Smooth muscle cell (in vitro differentiated cells): ENCODE measurements at regions not wholly inside any gene's neighbourhood (a gene's known extent, or its start where the extent isn't known, plus 50 kb on each side); places are given as distances from the start of the nearest gene placed in this dataset.

Experiments used
- DNase-seq: peaks from one replicate; lab custom pipeline; 2025; ENCODE audit not compliant: unreplicated experiment; lab: John Stamatoyannopoulos, UW
- H2AFZ ChIP-seq: fragments of 200-600 bp; sonication (generic); 2 replicates; pipeline ENCODE4 v1.6.0; 2016; ENCODE audit warnings: antibody characterized with exemption, low read depth, mild to moderate bottlenecking
- H3F3A ChIP-seq: fragments of 200-600 bp; sonication (generic); 2 replicates; pipeline ENCODE4 v1.6.0; 2017; ENCODE audit warnings: antibody characterized with exemption, low read depth
- H3K27ac ChIP-seq: fragments of 200-600 bp; sonication (generic); 2 replicates; pipeline ENCODE4 v1.5.1; 2016; ENCODE audit warnings: low read depth, mild to moderate bottlenecking
- H3K27me3 ChIP-seq: fragments of 200-600 bp; sonication (generic); 2 replicates; pipeline ENCODE4 v1.6.1; 2016; ENCODE audit warnings: low read depth, mild to moderate bottlenecking
- H3K36me3 ChIP-seq: fragments of 200-600 bp; sonication (generic); 2 replicates; pipeline ENCODE4 v1.5.1; 2016; ENCODE audit warnings: low read depth
- H3K4me1 ChIP-seq: fragments of 200-600 bp; sonication (generic); 2 replicates; pipeline ENCODE4 v1.5.1; 2016; ENCODE audit warnings: low read depth
- H3K4me2 ChIP-seq: fragments of 200-600 bp; sonication (generic); 2 replicates; pipeline ENCODE4 v1.6.0; 2016; ENCODE audit warnings: mild to moderate bottlenecking
- H3K4me3 ChIP-seq: fragments of 200-600 bp; sonication (generic); 2 replicates; pipeline ENCODE4 v1.5.1; 2016; ENCODE audit warnings: mild to moderate bottlenecking
- H3K79me2 ChIP-seq: fragments of 200-600 bp; sonication (generic); 2 replicates; pipeline ENCODE4 v1.6.0; 2016; ENCODE audit warnings: low read depth, mild to moderate bottlenecking
- H3K9ac ChIP-seq: fragments of 200-600 bp; sonication (generic); 2 replicates; pipeline ENCODE4 v1.6.0; 2016; ENCODE audit warnings: low read depth
- H3K9me3 ChIP-seq: fragments of 200-600 bp; sonication (generic); replicated peaks from 2 replicates; pipeline ENCODE4 v1.5.1; 2016; ENCODE audit warnings: low read depth
- H4K20me1 ChIP-seq: fragments of 200-600 bp; sonication (generic); 2 replicates; pipeline ENCODE4 v1.6.0; 2016; ENCODE audit warnings: low read depth
- WGBS: methylation state at CpG from one replicate; pipeline ENCODE4 v1.1.7; 2016; ENCODE audit warnings: low lambda C conversion rate; 5-methylcytosine and 5-hydroxymethylcytosine counted together
- TF ChIP-seq, protein P1 (sequence below): fragments of 200-600 bp; sonication (generic); IDR thresholded peaks from 2 replicates; pipeline ENCODE4 v1.5.1; 2017; ENCODE audit warnings: borderline replicate concordance, mild to moderate bottlenecking, antibody characterized with exemption; ENCODE audit not compliant: insufficient read depth, poor library complexity, severe bottlenecking

DNA sequence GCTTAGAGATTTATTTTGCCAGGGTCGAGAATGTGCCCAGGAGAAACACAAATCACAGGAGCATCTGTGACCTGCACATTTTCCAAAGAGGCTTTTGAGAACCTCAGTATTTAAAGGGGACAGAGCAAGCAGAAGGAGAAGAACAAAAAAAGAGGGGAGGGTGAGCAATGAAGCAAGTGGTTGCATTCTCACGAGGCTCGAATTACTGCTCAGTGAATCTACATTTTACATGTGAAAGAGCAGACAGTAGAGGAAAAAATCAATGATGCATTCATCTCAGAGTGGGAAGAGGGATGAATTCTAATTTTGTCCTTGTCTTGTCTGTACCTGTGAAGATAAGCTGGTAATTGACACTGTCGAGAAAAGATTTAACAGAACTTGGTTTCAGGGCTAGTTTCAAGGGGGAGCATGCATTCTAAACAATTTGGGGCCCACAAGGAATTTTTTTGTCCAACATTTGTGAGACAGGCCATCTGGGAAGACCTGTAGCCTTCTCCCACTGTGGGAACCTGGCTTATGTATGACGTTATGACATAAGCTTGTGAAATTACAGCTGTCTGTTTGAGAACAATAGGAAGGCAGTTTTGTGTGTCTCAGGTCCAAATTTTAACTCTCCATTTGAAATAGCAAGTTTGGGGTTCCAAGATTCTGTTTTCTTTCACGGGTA is 855.1 kb downstream of the SLITRK5 start:
- no peaks in the 10 kb centered on the region for H3K9me3 ChIP-seq
- WGBS, result 79% methylated on average over 6 of the region's 6 CpGs
- H3F3A ChIP-seq, result no peaks in the 10 kb centered on the region

DNA sequence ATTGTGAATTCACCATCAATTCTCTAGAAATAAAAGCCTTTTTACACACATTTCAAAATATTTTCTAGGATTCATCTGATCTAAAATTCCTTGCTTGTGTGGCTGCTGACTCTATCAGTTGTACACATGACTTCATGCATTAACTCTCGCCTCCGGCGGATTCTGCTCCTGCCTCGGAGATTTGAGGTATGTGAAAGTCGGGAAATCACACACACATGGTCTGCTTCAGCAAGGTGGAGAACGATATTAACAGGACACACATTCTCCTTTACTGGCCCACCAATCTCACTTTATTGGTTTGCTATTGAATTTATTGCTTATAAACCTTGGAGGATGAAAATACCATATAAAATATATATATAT is 855.7 kb downstream of the SLITRK5 start:
- H2AFZ ChIP-seq, result no peak overlapping the region
- peak overlapping the region; percentile 14 for H3K27ac ChIP-seq
- no peak for DNase-seq
- H3K4me3 ChIP-seq, result no peak overlapping the region
- no peaks in the 10 kb centered on the region for H3F3A ChIP-seq
- H3K9ac ChIP-seq, result no peak overlapping the region
- H3K36me3 ChIP-seq, result no peaks in the 10 kb centered on the region
- H3K79me2 ChIP-seq, result no peaks in the 10 kb centered on the region
- no peaks in the 10 kb centered on the region for H3K9me3 ChIP-seq
- 85% methylated on average over 6 of the region's 6 CpGs for WGBS
- H3K4me1 ChIP-seq, result no peaks in the 10 kb centered on the region
- H3K4me2 ChIP-seq, result no peak overlapping the region
- TF ChIP-seq, protein P1, sequence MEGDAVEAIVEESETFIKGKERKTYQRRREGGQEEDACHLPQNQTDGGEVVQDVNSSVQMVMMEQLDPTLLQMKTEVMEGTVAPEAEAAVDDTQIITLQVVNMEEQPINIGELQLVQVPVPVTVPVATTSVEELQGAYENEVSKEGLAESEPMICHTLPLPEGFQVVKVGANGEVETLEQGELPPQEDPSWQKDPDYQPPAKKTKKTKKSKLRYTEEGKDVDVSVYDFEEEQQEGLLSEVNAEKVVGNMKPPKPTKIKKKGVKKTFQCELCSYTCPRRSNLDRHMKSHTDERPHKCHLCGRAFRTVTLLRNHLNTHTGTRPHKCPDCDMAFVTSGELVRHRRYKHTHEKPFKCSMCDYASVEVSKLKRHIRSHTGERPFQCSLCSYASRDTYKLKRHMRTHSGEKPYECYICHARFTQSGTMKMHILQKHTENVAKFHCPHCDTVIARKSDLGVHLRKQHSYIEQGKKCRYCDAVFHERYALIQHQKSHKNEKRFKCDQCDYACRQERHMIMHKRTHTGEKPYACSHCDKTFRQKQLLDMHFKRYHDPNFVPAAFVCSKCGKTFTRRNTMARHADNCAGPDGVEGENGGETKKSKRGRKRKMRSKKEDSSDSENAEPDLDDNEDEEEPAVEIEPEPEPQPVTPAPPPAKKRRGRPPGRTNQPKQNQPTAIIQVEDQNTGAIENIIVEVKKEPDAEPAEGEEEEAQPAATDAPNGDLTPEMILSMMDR, result no peak
- H3K27me3 ChIP-seq, result no peaks in the 10 kb centered on the region
- no peaks in the 10 kb centered on the region for H4K20me1 ChIP-seq

More for the DNA sequence above, 855.1 kb downstream of the SLITRK5 start:
- no peak overlapping the region for H3K4me2 ChIP-seq
- no peaks in the 10 kb centered on the region for H3K27me3 ChIP-seq
- no peaks in the 10 kb centered on the region for H3K79me2 ChIP-seq
- peak overlapping the region; percentile 14 for H3K27ac ChIP-seq
- no peaks in the 10 kb centered on the region for H3K4me1 ChIP-seq
- TF ChIP-seq, protein P1, result no peak
- no peak overlapping the region for H3K4me3 ChIP-seq
- H2AFZ ChIP-seq, result no peak overlapping the region
- H3K9ac ChIP-seq, result no peak overlapping the region
- no peaks in the 10 kb centered on the region for H4K20me1 ChIP-seq
- DNase-seq, result no peak
- H3K36me3 ChIP-seq, result no peaks in the 10 kb centered on the region

DNA sequence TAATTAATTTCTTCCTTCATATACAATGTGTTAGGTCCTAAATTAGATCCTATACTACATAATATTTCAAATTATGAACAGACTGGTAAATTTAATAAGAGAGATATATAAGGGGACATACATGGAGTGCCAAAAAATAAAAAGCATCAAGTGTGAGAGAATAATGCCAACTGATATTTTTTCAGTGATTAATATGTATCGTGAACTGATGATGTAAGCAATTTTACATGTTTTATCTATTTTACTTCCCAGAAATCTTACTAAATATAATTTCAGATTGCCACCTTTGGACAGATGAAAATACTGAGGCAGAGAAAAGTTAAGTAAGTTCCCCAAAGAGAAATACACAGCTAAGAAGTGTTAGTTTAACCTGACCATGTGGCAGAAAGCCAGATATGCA is 870.8 kb downstream of the SLITRK5 start:
- Histone ChIP-seq H3K9ac (no peak overlapping the region), H3K4me3 (no peak overlapping the region), H3K9me3 (no peaks in the 10 kb centered on the region), H2AFZ (no peak overlapping the region), H3K36me3 (no peaks in the 10 kb centered on the region), H3K4me1 (no peaks in the 10 kb centered on the region), H4K20me1 (no peaks in the 10 kb centered on the region), H3K4me2 (no peak overlapping the region), H3K79me2 (no peaks in the 10 kb centered on the region), H3F3A (no peaks in the 10 kb centered on the region), H3K27ac (no peak overlapping the region), H3K27me3 (no peaks in the 10 kb centered on the region)
- TF ChIP-seq, protein P1, result no peak
- no peak for DNase-seq
- 94% methylated on average over 1 of the region's 1 CpG for WGBS

DNA sequence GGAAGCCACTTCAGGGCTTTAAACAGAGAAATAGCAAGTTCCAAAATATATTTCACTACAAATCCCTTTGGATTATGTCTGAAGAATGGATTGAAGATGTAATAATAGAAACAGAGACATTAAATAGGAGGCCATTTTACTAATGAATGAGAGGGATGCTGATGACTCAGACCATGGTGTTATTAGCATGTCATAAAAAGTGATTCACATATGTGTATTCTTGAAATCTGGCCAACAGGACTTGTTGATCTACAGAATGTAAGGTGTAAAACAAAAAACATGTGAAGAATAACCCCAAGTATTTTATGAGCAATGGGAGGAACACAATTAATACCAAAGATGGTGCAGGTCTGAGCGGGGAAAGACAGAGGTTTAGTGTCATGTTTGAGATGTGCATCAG is 873.7 kb downstream of the SLITRK5 start:
- WGBS, result 58% methylated on average over 1 of the region's 1 CpG

More for the DNA sequence above, 873.7 kb downstream of the SLITRK5 start:
- no peak for DNase-seq
- no peaks in the 10 kb centered on the region for H4K20me1 ChIP-seq
- no peak overlapping the region for H3K4me2 ChIP-seq
- H3F3A ChIP-seq, result no peaks in the 10 kb centered on the region
- H3K4me3 ChIP-seq, result no peak overlapping the region
- H3K9me3 ChIP-seq, result no peaks in the 10 kb centered on the region
- no peaks in the 10 kb centered on the region for H3K27me3 ChIP-seq
- no peak overlapping the region for H3K27ac ChIP-seq
- no peak overlapping the region for H2AFZ ChIP-seq
- TF ChIP-seq, protein P1, result no peak
- no peak overlapping the region for H3K9ac ChIP-seq
- no peaks in the 10 kb centered on the region for H3K4me1 ChIP-seq
- no peaks in the 10 kb centered on the region for H3K79me2 ChIP-seq
- H3K36me3 ChIP-seq, result no peaks in the 10 kb centered on the region
